GM12878 (cell line): ENCODE measurements at regions not wholly inside any gene's neighbourhood (a gene's known extent, or its start where the extent isn't known, plus 50 kb on each side); places are given as distances from the start of the nearest gene placed in this dataset.
A peak's percentile ranks its signal among the peaks of the same experiment; 100 is the strongest.

ENCODE experiments used
- BCL11A ChIP-seq: IDR thresholded peaks from 2 replicates; pipeline ENCODE4 v1.6.1; 2011; ENCODE audit warnings: low read depth, low read length
- DPF2 ChIP-seq: fragments of 450-650 bp; IDR thresholded peaks from 2 replicates; pipeline ENCODE4 v1.6.1; 2017; ENCODE audit warnings: mild to moderate bottlenecking
- E2F8 ChIP-seq: fragments of 450-650 bp; IDR thresholded peaks from 2 replicates; pipeline ENCODE4 v1.6.1; 2018; ENCODE audit warnings: mild to moderate bottlenecking, low read depth, moderate library complexity; ENCODE audit not compliant: partially characterized antibody
- HDAC2 ChIP-seq: fragments of 200-600 bp; sonication (generic); IDR thresholded peaks from 2 replicates; pipeline ENCODE4 v1.6.1; 2017
- IKZF2 ChIP-seq, 2 experiments: fragments of 450-650 bp; IDR thresholded peaks; 2 replicates each; pipeline ENCODE4 v1.6.1; 2017; ENCODE audit warnings: mild to moderate bottlenecking in 2 of 2, moderate library complexity in 2 of 2
- MAX ChIP-seq: IDR thresholded peaks from 2 replicates; pipeline ENCODE4 v1.6.1; 2012; ENCODE audit warnings: low read depth, low read length, improper control_type of control experiment
- NR2C1 ChIP-seq: fragments of 450-650 bp; IDR thresholded peaks from 2 replicates; pipeline ENCODE4 v1.6.1; 2017; ENCODE audit warnings: antibody characterized with exemption, mild to moderate bottlenecking, moderate library complexity
- POLR2AphosphoS5 ChIP-seq: IDR thresholded peaks from 2 replicates; pipeline ENCODE4 v1.6.1; 2011; ENCODE audit warnings: mild to moderate bottlenecking, low read length, inconsistent platforms
- SMAD5 ChIP-seq: IDR thresholded peaks from 2 replicates; pipeline ENCODE4 v1.6.1; 2016; ENCODE audit warnings: antibody characterized with exemption, low read depth
- TBL1XR1 ChIP-seq: IDR thresholded peaks from 2 replicates; pipeline ENCODE4 v1.6.1; 2012; ENCODE audit warnings: low read depth, low read length, improper control_type of control experiment
- USF1 ChIP-seq: IDR thresholded peaks from 2 replicates; pipeline ENCODE4 v1.6.1; 2011; ENCODE audit warnings: borderline replicate concordance, low read depth, mild to moderate bottlenecking, moderate library complexity, mixed read lengths, low read length; ENCODE audit not compliant: insufficient read depth; ENCODE audit errors: extremely low read length
- WRNIP1 ChIP-seq: IDR thresholded peaks from 2 replicates; pipeline ENCODE4 v1.6.1; 2011; ENCODE audit warnings: low read depth, low read length, improper control_type of control experiment, borderline replicate concordance
- YY1 ChIP-seq: IDR thresholded peaks from 2 replicates; pipeline ENCODE4 v1.6.1; 2011; ENCODE audit warnings: low read depth, mild to moderate bottlenecking, low read length
- ZNF217 ChIP-seq: fragments of 450-650 bp; IDR thresholded peaks from 2 replicates; pipeline ENCODE4 v1.6.1; 2017; ENCODE audit warnings: antibody characterized with exemption, mild to moderate bottlenecking
- ZNF274 ChIP-seq: IDR thresholded peaks from one replicate; pipeline ENCODE4 v1.8.0; 2011; ENCODE audit not compliant: insufficient read length, insufficient read depth
- TF ChIP-seq, protein P1 (sequence below): fragments of 450-650 bp; IDR thresholded peaks from 2 replicates; pipeline ENCODE4 v1.6.1; 2017; ENCODE audit warnings: mild to moderate bottlenecking, low read depth, inconsistent platforms; ENCODE audit not compliant: poor library complexity, severe bottlenecking
- TF ChIP-seq, protein P2 (sequence below): IDR thresholded peaks from 2 replicates; pipeline ENCODE4 v1.6.1; 2012; ENCODE audit warnings: mild to moderate bottlenecking, low read depth, low read length
- TF ChIP-seq, protein P3 (sequence below): fragments of 450-650 bp; IDR thresholded peaks from 2 replicates; pipeline ENCODE4 v1.6.1; 2017; ENCODE audit warnings: mild to moderate bottlenecking

DNA sequence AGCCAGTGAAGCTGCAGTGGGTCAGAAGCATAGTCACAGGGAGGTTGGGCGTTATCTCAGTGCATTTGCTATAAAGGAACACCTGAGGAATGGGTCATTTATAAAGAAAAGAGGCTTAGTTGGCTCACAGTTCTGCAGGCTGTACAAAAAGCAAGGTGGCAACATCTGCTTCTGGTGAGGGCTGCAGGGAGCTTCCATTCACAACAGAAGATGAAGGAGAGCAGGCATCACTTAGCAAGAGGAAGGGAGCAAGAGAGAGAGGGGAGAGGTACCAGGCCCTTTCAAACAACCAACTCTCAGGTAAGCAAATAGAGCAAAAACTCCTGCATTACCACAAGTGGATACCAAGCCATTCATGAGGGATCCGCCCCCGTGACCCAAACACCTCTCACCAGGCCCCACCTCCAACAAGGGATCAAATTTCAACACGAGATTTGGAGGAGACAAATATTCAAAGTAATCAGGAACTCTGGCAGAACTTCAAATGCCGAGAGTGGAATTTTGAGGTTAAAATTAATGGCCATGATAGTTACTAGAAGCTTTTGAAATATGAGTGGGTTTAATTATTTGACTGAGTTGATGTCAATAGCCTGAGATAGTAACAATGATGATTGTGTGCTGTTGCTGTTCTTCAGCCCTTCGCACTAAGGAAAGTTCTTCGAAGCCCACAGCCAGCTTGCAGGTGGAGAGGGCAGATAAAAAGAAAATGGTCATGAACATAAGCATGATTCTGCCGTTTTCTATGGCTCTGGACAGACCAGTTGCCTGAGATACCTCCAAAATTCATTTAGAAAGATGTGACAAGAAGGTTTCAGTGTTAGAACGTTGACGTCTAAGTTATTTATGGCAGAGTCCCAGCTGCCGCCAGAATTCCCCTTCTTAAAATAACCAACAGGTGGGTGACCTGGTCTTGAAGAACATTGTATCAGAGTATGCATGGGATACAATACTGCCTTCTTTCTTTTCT lies 55.3 kb upstream of the ADTRP start (continued):
- TF ChIP-seq MAX: no peak
- no peak for TF ChIP-seq HDAC2
- TF ChIP-seq ZNF274: no peak
- TF ChIP-seq, protein P1, sequence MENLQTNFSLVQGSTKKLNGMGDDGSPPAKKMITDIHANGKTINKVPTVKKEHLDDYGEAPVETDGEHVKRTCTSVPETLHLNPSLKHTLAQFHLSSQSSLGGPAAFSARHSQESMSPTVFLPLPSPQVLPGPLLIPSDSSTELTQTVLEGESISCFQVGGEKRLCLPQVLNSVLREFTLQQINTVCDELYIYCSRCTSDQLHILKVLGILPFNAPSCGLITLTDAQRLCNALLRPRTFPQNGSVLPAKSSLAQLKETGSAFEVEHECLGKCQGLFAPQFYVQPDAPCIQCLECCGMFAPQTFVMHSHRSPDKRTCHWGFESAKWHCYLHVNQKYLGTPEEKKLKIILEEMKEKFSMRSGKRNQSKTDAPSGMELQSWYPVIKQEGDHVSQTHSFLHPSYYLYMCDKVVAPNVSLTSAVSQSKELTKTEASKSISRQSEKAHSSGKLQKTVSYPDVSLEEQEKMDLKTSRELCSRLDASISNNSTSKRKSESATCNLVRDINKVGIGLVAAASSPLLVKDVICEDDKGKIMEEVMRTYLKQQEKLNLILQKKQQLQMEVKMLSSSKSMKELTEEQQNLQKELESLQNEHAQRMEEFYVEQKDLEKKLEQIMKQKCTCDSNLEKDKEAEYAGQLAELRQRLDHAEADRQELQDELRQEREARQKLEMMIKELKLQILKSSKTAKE: peak; percentile 82
- no peak for TF ChIP-seq NR2C1
- TF ChIP-seq YY1: peak; percentile 42; the same call in 1 of the 2 replicates
- peak; percentile 85 to 87 for TF ChIP-seq IKZF2 (IDR thresholded peaks at IDR 0.05)
- TF ChIP-seq SMAD5: 0 out of 2 replicates have a peak, but pooled peaks have one; percentile 49
- no peak for TF ChIP-seq WRNIP1
- TF ChIP-seq E2F8: no peak
- TF ChIP-seq, protein P2, sequence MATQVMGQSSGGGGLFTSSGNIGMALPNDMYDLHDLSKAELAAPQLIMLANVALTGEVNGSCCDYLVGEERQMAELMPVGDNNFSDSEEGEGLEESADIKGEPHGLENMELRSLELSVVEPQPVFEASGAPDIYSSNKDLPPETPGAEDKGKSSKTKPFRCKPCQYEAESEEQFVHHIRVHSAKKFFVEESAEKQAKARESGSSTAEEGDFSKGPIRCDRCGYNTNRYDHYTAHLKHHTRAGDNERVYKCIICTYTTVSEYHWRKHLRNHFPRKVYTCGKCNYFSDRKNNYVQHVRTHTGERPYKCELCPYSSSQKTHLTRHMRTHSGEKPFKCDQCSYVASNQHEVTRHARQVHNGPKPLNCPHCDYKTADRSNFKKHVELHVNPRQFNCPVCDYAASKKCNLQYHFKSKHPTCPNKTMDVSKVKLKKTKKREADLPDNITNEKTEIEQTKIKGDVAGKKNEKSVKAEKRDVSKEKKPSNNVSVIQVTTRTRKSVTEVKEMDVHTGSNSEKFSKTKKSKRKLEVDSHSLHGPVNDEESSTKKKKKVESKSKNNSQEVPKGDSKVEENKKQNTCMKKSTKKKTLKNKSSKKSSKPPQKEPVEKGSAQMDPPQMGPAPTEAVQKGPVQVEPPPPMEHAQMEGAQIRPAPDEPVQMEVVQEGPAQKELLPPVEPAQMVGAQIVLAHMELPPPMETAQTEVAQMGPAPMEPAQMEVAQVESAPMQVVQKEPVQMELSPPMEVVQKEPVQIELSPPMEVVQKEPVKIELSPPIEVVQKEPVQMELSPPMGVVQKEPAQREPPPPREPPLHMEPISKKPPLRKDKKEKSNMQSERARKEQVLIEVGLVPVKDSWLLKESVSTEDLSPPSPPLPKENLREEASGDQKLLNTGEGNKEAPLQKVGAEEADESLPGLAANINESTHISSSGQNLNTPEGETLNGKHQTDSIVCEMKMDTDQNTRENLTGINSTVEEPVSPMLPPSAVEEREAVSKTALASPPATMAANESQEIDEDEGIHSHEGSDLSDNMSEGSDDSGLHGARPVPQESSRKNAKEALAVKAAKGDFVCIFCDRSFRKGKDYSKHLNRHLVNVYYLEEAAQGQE: no peak; the same call in 1 of the 2 replicates
- TF ChIP-seq BCL11A: peak; percentile 98
- TF ChIP-seq, protein P3, sequence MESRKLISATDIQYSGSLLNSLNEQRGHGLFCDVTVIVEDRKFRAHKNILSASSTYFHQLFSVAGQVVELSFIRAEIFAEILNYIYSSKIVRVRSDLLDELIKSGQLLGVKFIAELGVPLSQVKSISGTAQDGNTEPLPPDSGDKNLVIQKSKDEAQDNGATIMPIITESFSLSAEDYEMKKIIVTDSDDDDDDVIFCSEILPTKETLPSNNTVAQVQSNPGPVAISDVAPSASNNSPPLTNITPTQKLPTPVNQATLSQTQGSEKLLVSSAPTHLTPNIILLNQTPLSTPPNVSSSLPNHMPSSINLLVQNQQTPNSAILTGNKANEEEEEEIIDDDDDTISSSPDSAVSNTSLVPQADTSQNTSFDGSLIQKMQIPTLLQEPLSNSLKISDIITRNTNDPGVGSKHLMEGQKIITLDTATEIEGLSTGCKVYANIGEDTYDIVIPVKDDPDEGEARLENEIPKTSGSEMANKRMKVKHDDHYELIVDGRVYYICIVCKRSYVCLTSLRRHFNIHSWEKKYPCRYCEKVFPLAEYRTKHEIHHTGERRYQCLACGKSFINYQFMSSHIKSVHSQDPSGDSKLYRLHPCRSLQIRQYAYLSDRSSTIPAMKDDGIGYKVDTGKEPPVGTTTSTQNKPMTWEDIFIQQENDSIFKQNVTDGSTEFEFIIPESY: no peak
- no peak for TF ChIP-seq USF1
- no peak for TF ChIP-seq ZNF217
- TF ChIP-seq POLR2AphosphoS5: peak; percentile 82
- TF ChIP-seq DPF2: peak; percentile 78
- TF ChIP-seq TBL1XR1: peak; percentile 92
